ENCODE measurements at regions not wholly inside any gene's neighbourhood (a gene's known extent, or its start where the extent isn't known, plus 50 kb on each side); places are given as distances from the start of the nearest gene placed in this dataset.
"Not testable (repeated sequence)": the region's sequence is repeated elsewhere in the genome, so short reads cannot be mapped to it uniquely, and the experiment has no call there.

GRCh38 chr2:65775839-65776238 lies 343.4 kb upstream of the SPRED2 start:
- CTCF ChIA-PET = no interaction called here

GRCh38 chr2:65767946-65768345 lies 335.5 kb upstream of the SPRED2 start:
- POLR2A ChIA-PET = no interaction called here
- CTCF ChIA-PET = no interaction called here

More at GRCh38 chr2:65775839-65776238, 343.4 kb upstream of the SPRED2 start:
- POLR2A ChIA-PET = no interaction called here

DNA sequence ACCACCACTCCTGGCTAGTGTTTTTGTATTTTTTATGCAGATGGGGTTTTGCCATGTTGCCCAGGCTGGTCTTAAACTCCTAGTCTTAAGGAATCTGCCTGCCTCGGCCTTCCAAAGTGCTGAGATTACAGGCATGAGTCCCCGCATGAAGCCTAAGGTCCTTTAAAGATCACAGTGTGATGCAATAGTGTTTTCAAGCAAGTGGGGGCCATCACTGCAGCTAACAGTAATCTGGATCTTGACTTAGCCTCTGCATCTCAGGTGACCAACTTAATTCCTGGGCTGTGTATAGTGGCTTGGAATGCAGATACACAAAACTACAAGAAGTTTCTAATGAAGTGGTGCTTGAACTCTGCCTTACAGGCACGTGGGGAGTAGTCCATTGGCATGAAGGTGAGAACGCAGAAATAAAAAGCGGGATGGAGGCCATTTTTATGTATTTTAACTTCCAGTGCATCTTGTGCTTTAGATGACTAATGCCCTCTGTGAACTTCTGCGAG lies 334.4 kb upstream of the SPRED2 start:
- POLR2A ChIA-PET = no interaction called here
- CTCF ChIA-PET = no interaction called here

DNA sequence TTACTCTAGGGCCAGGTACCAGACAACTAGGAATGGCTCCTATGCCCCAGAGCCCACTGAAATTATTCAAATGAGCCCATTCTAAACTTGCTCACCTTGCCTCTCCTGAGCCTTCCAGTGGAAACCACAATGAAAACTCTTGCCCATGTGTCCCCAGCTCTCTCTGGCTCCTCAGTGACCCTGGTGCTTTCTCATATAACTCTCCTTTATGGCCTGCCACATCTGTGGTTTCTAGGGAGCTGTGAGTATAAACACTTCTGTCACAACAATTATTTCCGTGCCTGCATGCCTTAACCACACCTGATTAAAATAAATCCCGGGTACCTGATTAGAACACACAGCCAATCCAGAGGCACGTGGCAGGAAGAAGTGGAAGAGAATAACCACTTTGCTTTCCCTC lies 333.0 kb upstream of the SPRED2 start:
- CTCF ChIA-PET = no interaction called here
- POLR2A ChIA-PET = no interaction called here

- ChIA-PET POLR2A (no interaction called here), CTCF (no interaction called here)
Observed at GRCh38 chr2:65762068-65762467, 329.7 kb upstream of the SPRED2 start.

DNA sequence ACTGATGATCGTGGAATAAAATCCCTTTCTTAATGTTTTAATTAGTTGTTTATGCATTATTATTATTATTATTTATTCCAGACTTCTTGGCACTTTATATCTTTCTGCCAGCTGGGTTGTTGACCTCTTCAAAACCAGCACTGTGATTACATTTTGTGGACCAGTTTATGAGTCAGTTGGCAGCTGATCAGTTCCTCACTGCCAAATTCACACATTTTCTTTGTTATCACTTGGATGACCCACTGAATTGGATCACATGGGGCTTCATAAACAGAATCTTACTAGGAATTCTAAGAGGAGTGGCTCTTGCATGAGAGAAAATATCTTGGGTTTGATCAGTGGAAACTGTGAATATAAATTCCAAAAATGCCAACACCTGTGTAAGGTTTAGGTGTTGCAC lies 321.8 kb upstream of the SPRED2 start:
- CTCF ChIA-PET = no interaction called here
- POLR2A ChIA-PET = no interaction called here

- ChIA-PET CTCF (no interaction called here), POLR2A (no interaction called here)
Observed at GRCh38 chr2:65751408-65751807, 319.0 kb upstream of the SPRED2 start.

GRCh38 chr2:65749545-65749944 lies 317.1 kb upstream of the SPRED2 start:
- POLR2A ChIA-PET = no interaction called here
- CTCF ChIA-PET = no interaction called here

DNA sequence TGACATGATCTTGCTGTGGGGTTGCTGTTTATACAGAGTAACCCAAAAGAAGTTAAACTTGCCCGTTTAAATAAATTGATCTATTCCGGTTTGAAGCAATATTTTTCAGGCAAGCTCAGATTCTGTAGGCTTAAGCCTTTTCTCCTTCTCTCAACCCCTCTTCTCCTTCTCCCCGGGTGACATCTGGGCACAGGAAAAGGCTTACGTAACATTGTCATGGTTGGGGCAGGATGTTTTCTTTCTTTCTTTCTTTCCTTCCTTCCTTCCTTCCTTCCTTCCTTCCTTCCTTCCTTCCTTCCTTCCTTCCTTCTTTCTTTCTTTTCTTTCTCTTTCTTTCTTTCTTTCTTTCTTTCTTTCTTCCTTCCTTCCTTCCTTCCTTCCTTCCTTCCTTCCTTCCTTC lies 315.5 kb upstream of the SPRED2 start:
- CTCF ChIA-PET, POLR2A ChIA-PET: not testable (repeated sequence)

DNA sequence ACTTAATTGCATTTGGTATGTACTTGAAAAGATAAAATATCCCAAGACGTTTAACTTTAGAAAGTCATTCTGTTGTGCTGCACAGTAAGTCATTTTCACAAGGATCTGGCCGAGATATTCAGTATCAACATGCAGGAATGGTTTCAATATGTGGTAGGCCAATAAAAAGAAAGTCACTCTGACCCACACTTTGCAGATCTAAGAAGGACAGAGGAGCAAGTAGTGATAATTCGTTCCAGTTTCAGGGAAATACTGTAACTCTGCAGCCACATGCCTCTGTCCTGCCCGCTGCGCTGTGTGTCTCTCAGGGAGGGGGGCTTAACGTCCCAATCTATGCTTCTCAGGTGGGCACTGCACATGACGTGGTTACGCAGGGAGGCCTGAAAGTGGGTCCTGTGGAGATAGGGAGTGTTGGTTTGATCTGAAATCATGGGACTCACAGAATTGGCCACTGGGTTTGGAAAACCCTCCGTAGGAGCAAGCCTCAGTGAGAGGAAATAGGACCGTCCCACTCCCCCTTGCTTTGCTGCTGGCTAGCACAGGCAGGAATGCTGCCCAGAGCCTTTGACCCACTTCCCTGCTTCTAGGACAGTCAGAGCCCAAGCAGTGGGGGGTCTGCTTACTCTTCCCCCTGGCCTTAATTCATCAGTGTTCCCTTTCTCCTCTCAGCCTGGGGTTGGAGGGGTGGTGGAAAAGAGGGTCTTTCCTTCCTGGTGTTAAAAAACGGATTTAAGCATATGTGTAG lies 314.7 kb upstream of the SPRED2 start:
- ChIA-PET POLR2A (no interaction called here), CTCF (no interaction called here)

DNA sequence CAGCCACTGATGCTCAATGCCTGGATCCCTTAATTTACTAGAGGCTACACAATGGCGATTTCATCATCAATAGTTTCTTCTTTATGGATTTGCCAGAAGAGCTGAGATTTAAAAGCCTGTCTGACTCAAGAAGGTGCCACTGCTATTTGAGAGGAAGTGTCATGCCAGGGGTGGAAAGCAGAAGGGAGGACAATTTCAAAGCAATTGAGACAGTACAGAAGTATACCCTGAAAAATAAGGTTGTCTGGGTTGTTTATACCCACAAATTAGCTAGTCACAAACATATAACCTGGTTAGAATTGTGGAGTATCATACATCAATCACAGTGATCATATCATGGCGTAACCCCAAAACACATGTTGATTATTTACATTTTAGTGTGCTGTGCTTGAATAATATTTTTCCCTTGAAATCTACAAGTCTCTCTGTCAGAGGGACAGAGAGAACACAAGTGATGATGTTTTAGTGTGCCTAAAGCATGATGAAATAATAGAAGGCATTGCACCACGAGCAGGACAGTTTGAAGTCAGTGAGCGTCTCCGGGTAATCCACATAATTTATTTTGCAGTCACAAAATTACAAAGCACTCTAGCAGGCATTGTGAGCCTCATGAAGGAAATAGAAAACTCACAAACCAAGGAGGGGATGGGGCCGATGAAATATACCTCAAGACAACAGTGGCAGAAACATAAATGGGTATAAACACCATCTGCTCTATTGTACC lies 312.2 kb upstream of the SPRED2 start:
- CTCF ChIA-PET = no interaction called here
- POLR2A ChIA-PET = no interaction called here

DNA sequence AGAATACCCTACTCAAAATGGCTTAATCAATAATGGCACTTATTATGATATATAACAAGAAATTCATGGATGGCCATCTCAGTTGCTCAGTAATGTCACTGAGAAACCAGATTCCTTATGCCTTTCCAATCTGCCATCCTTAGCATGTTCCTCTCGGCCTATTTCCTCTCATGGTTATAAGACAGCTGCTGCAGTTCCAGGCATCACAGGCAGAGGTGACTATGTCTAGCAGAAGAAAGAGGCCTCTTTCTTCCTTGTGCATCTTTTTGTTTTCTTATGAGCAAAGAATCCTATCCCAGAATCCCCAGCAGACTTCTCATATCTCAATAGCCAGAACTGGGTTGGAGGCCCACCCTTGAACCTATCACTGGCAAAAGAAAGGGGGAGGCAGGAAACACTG lies 310.6 kb upstream of the SPRED2 start:
- ChIA-PET POLR2A (no interaction called here), CTCF (no interaction called here)

DNA sequence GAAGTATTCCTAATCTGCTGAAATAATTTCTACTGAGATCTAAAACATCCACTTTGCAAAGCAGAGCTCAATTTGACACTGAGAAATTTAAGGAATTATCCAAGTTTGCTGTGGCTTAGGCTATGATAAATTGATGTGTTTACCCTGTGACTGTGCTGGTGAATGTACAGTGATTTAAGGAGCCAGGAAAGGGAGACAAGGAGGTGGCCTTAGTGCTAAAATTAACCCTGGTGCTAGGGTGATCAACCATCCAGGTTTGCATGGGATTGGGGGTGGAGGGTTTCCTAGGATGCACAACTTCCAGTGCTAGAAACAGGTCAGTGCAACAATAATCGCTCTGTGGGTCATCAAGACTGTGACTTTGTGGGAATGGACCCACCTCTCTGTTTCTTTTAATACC lies 307.5 kb upstream of the SPRED2 start:
- ChIA-PET CTCF (no interaction called here), POLR2A (no interaction called here)

GRCh38 chr2:65737452-65738011 lies 305.1 kb upstream of the SPRED2 start:
- POLR2A ChIA-PET = no interaction called here
- CTCF ChIA-PET = no interaction called here

DNA sequence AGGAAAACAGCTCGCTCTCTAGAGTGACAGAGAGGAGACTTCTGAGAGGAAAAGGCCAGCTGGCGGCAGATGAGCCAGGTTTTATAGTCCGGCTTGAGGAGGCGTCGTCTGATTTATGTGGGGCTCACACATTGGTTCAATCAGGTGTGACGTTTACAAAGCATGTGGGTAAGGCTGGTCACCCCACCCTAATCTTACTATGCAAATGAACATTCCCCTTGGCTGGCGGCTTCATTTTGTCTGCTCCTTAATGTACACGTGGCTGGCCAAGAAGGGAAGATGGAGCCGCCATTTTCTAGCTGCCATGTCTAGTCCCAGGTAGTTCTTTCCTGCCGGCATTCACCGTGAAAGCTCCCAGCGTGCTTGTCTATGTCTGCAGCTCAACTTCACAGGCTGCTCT lies 299.1 kb upstream of the SPRED2 start:
- CTCF ChIA-PET = no interaction called here
- POLR2A ChIA-PET = no interaction called here

GRCh38 chr2:65730186-65730585 lies 297.8 kb upstream of the SPRED2 start:
- CTCF ChIA-PET = no interaction called here
- POLR2A ChIA-PET = no interaction called here

- POLR2A ChIA-PET = no interaction called here
- CTCF ChIA-PET = no interaction called here
Observed at GRCh38 chr2:65729246-65729645, 296.8 kb upstream of the SPRED2 start.

DNA sequence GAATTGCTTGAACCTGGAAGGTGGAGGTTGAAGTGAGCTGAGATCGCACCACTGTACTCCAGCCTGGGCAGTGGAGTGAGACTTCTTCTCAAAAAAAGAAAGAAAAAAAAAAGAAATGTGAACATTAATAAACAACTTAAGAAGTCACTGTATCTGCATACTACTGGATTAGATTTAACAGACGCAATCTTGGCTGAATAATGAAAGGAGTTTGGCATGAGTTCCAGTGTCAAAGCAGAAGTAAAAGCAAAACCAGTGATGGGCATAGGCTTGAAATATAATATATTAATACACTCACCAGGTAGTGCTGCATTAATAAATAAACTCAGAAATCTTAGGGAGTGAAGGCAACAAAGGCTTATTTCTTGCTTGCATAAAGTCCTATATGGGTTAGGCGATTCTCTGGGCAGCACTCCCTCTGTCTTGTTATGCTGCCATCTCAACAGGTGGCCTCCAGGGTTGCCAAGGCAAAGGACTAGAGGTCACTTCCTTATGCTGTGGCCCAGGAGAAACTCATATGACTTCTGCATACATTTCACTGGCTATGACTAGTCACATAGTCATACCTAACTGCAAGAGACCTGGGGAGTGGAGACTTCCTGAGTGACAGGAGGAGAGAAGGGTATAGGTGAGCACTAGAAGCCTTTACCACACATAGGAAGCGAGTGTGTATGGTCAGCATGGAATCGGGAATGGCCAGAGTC lies 296.2 kb upstream of the SPRED2 start:
- CTCF ChIA-PET = no interaction called here
- POLR2A ChIA-PET = no interaction called here

- CTCF ChIA-PET = no interaction called here
- POLR2A ChIA-PET = no interaction called here
Observed at GRCh38 chr2:65727816-65728215, 295.4 kb upstream of the SPRED2 start.

- POLR2A ChIA-PET = no interaction called here
- CTCF ChIA-PET = no interaction called here
Observed at GRCh38 chr2:65727381-65727780, 295.0 kb upstream of the SPRED2 start.

DNA sequence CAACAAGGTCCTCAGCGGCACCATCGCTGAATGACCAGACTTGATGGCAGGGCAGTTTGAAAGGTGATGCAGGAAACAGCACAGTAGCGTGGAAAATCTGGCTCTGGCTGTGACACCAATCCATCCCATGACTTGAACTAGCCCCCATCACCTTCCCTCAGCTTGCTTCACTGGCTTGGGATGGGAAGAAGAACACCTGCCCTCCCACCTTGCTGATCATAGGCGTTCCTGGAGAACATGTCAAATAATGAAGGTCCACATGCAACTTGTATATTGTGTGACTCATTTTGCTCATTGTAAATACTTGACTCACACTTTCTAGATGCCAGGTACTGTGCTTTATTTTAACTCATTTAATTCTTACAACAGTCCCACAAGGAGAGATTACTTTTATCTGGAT lies 292.4 kb upstream of the SPRED2 start:
- CTCF ChIA-PET = no interaction called here

More for the DNA sequence above, 292.4 kb upstream of the SPRED2 start:
- POLR2A ChIA-PET = no interaction called here

Data from activated CD8-positive, alpha-beta memory T cell treated with anti-CD3 and anti-CD28 coated beads for 36 hours (primary cell).